Posterior vena cava (tissue), 2 donors: ENCODE measurements at regions not wholly inside any gene's neighbourhood (a gene's known extent, or its start where the extent isn't known, plus 50 kb on each side); places are given as distances from the start of the nearest gene placed in this dataset.

ENCODE experiments used
- DNase-seq: peaks from one replicate; pipeline ENCODE4 v3.0.0-alpha.2; 2020; ENCODE audit warnings: low spot score
- intact Hi-C, 2 donors: fragments of 100-400 bp; cut with DNase I; formaldehyde crosslinking; loops; one replicate each; pipeline versions ENCODE4 v1.14.1 to v1.14.2; 2022 to 2023
- donor health status: DM: yes; HTN: yes; CAD: no.
- donor health status: DM: yes; HTN: yes; CAD: no.

- intact Hi-C loops: no loop called here
- DNase-seq: peak; percentile 60
Observed at GRCh38 chr7:155391414-155391813, 66.5 kb upstream of the EN2 start.

- DNase-seq: peak; percentile 32
- intact Hi-C loops: no loop called here
Observed at GRCh38 chr7:155392726-155393570, 65.0 kb upstream of the EN2 start.

GRCh38 chr7:155394413-155394812, 63.5 kb upstream of the EN2 start:
- DNase-seq: peak; percentile 48
- intact Hi-C loops: no loop called here

- DNase-seq: peak; percentile 57
- intact Hi-C loops: no loop called here
Observed at GRCh38 chr7:155395176-155395797, 62.6 kb upstream of the EN2 start.

- intact Hi-C loops: no loop called here
- DNase-seq: peak; percentile 65
Observed at GRCh38 chr7:155396661-155397060, 61.3 kb upstream of the EN2 start.

GRCh38 chr7:155397758-155398714, 59.9 kb upstream of the EN2 start:
- DNase-seq: peak; percentile 64
- intact Hi-C loops: loop anchor here in 1 of 2 donors (1.0 kb wide), 1 partner anchor 25 kb away; no protein-coding TSS in a partner anchor

GRCh38 chr7:155398944-155399343, 59.0 kb upstream of the EN2 start:
- intact Hi-C loops: loop anchor here in 1 of 2 donors (1.0 kb wide), 1 partner anchor 24 kb away; no protein-coding TSS in a partner anchor
- peak; percentile 79 for DNase-seq

GRCh38 chr7:155399577-155399976, 58.4 kb upstream of the EN2 start:
- DNase-seq: peak; percentile 51
- intact Hi-C loops: no loop called here

GRCh38 chr7:155401231-155401630, 56.7 kb upstream of the EN2 start:
- intact Hi-C loops: no loop called here
- DNase-seq: peak; percentile 49

GRCh38 chr7:155401884-155402283, 56.0 kb upstream of the EN2 start:
- intact Hi-C loops: no loop called here
- DNase-seq: no peak

- intact Hi-C loops: no loop called here
- no peak for DNase-seq
Observed at GRCh38 chr7:155402941-155403340, 55.0 kb upstream of the EN2 start.

- DNase-seq: no peak
- intact Hi-C loops: no loop called here
Observed at GRCh38 chr7:155404976-155405375, 53.0 kb upstream of the EN2 start.

- intact Hi-C loops: no loop called here
- DNase-seq: no peak
Observed at GRCh38 chr7:155405399-155406318, 52.3 kb upstream of the EN2 start.

GRCh38 chr7:155407799-155408198, 50.1 kb upstream of the EN2 start:
- no peak for DNase-seq
- intact Hi-C loops: no loop called here
